HCT116 (cell line): ENCODE measurements at regions not wholly inside any gene's neighbourhood (a gene's known extent, or its start where the extent isn't known, plus 50 kb on each side); places are given as distances from the start of the nearest gene placed in this dataset.
"Not testable (repeated sequence)": the region's sequence is repeated elsewhere in the genome, so short reads cannot be mapped to it uniquely, and the experiment has no call there.

Experiments used
- ATAC-seq: fragments of 200-7000 bp; cut with Tn5 transposase; 2 replicates; pipeline ENCODE4 v1.9.1; 2020; ENCODE audit warnings: mild to moderate bottlenecking, moderate library complexity
- BruUV-seq: library from RNA; stranded (reverse); fragments of 400-500 nt; replicated peaks from 2 replicates; lab custom pipeline; 2021; lab: Mats Ljungman, UMichigan
- CTCF ChIA-PET: fragments of 300-600 bp; sonication (Branson Sonifier 250); formaldehyde crosslinking; loops from one replicate; lab custom pipeline; 2021; ENCODE audit warnings: antibody characterized with exemption; lab: Charles Lee
- POLR2A ChIA-PET: fragments of 300-600, 350-600 bp; sonication (Branson Sonifier 250); formaldehyde crosslinking; loops from one replicate; lab custom pipeline; 2021; ENCODE audit warnings: antibody characterized with exemption; lab: Charles Lee
- RAD21 ChIA-PET, 2 experiments: fragments of 300-600 bp; sonication (Branson Sonifier 250); formaldehyde crosslinking; loops; one replicate each; lab custom pipeline; 2023; ENCODE audit warnings: low total read pairs in 2 of 2; ENCODE audit not compliant: uncharacterized antibody in 2 of 2, unreplicated experiment in 2 of 2, low non-redundant PET in 1 of 2; lab: Charles Lee
- DNase-seq: peaks from one replicate; pipeline ENCODE4 v3.0.0-alpha.2; 2010; ENCODE audit warnings: low read depth, low spot score
- H2AFZ ChIP-seq: fragments of 200-600 bp; shearing (Covaris generic), sonication (generic); 2 replicates; pipeline ENCODE4 v1.6.1; 2017; ENCODE audit warnings: low read depth, mixed run types, mixed read lengths, antibody characterized with exemption, low read length; ENCODE audit not compliant: poor library complexity, severe bottlenecking
- H3K27ac ChIP-seq: 2 replicates; pipeline ENCODE4 v1.5.1; 2012; ENCODE audit warnings: low read depth, low read length
- H3K27me3 ChIP-seq: fragments of 200-600 bp; sonication (generic); 2 replicates; pipeline ENCODE4 v1.6.1; 2016; ENCODE audit warnings: mixed run types, low read length, mixed read lengths; ENCODE audit not compliant: insufficient read depth
- H3K36me3 ChIP-seq, 2 experiments: fragments of 200-500 bp in 1 of 2; fragments of 200-600 bp in 1 of 2; sonication (Bioruptor generic) in 1 of 2; sonication (generic) in 1 of 2; 2 replicates each; pipeline versions ENCODE4 v1.5.1 to v1.6.1; 2014 to 2016; ENCODE audit warnings: low read length in 2 of 2, inconsistent platforms in 1 of 2, mixed read lengths in 1 of 2, mixed run types in 1 of 2; ENCODE audit not compliant: insufficient read depth in 2 of 2, control insufficient read depth in 1 of 2
- H3K4me1 ChIP-seq, 2 experiments: fragments of 200-600 bp in 1 of 2; sonication (generic) in 1 of 2; 2 replicates each; pipeline versions ENCODE4 v1.5.1 to v1.6.1; 2012 to 2017; ENCODE audit warnings: low read length in 2 of 2, inconsistent platforms in 1 of 2, mild to moderate bottlenecking in 1 of 2, mixed read lengths in 1 of 2, mixed run types in 1 of 2, moderate library complexity in 1 of 2; ENCODE audit not compliant: insufficient read depth in 2 of 2, control insufficient read depth in 1 of 2
- H3K4me2 ChIP-seq: fragments of 200-600 bp; sonication (generic); 2 replicates; pipeline ENCODE4 v1.6.1; 2017; ENCODE audit warnings: mixed run types, low read length, mixed read lengths
- H3K4me3 ChIP-seq, 2 experiments: fragments of 200-600 bp in 1 of 2; sonication (generic) in 1 of 2; replicated peaks in 1 of 2; 2 replicates each; pipeline ENCODE4 v1.5.1; 2011 to 2016; ENCODE audit warnings: low read length in 2 of 2, control low read depth in 1 of 2, low read depth in 1 of 2, mild to moderate bottlenecking in 1 of 2, mixed read lengths in 1 of 2, mixed run types in 1 of 2
- H3K79me2 ChIP-seq: fragments of 200-600 bp; sonication (generic); 2 replicates; pipeline ENCODE4 v1.6.1; 2017; ENCODE audit warnings: mild to moderate bottlenecking, mixed run types, low read length, moderate library complexity, mixed read lengths; ENCODE audit not compliant: insufficient read depth
- H3K9ac ChIP-seq: fragments of 200-600 bp; sonication (generic); 2 replicates; pipeline ENCODE4 v1.6.1; 2016; ENCODE audit warnings: low read length, mixed read lengths
- H3K9me2 ChIP-seq: fragments of 200-600 bp; sonication (generic), shearing (Covaris generic); 2 replicates; pipeline ENCODE4 v1.6.1; 2017; ENCODE audit warnings: mixed run types, mild to moderate bottlenecking, moderate library complexity; ENCODE audit not compliant: insufficient read depth
- H3K9me3 ChIP-seq, 2 experiments: fragments of 200-500 bp in 1 of 2; fragments of 200-600 bp in 1 of 2; sonication (Bioruptor generic) in 1 of 2; sonication (generic) in 1 of 2; 2 replicates each; pipeline ENCODE4 v1.6.1; 2014 to 2017; ENCODE audit warnings: low read length in 2 of 2, mixed read lengths in 2 of 2, inconsistent platforms in 1 of 2, low read depth in 1 of 2, mild to moderate bottlenecking in 1 of 2, mixed run types in 1 of 2, moderate library complexity in 1 of 2; ENCODE audit not compliant: control insufficient read depth in 1 of 2, insufficient read depth in 1 of 2
- H4K20me1 ChIP-seq: fragments of 200-600 bp; sonication (generic), shearing (Covaris generic); 2 replicates; pipeline ENCODE4 v1.6.1; 2017; ENCODE audit warnings: mixed run types, mild to moderate bottlenecking, moderate library complexity; ENCODE audit not compliant: insufficient read depth
- CTCF ChIP-seq, 3 experiments: fragments of 200-600 bp in 1 of 3; sonication (generic) in 1 of 3; IDR thresholded peaks in 2 of 3; conservative IDR thresholded peaks in 1 of 3; 2 replicates each; pipeline ENCODE4 v1.5.1; 2012 to 2017; ENCODE audit warnings: low read depth in 2 of 3, low read length in 2 of 3, antibody characterized with exemption in 1 of 3, borderline replicate concordance in 1 of 3, control low read depth in 1 of 3, mild to moderate bottlenecking in 1 of 3, mixed read lengths in 1 of 3, mixed run types in 1 of 3, moderate library complexity in 1 of 3; ENCODE audit not compliant: insufficient read depth in 1 of 3
- FOSL1 ChIP-seq: IDR thresholded peaks from 2 replicates; pipeline ENCODE4 v1.6.1; 2012; ENCODE audit warnings: low read depth
- POLR2A ChIP-seq: IDR thresholded peaks from 2 replicates; pipeline ENCODE4 v1.7.0; 2011; ENCODE audit warnings: borderline replicate concordance; ENCODE audit not compliant: insufficient read depth, insufficient read length; ENCODE audit errors: extremely low read depth
- RAD21 ChIP-seq: IDR thresholded peaks from 2 replicates; pipeline ENCODE4 v1.6.1; 2012; ENCODE audit warnings: low read depth, mild to moderate bottlenecking
- SRF ChIP-seq: IDR thresholded peaks from 2 replicates; pipeline ENCODE4 v1.6.1; 2012; ENCODE audit warnings: low read depth
- TCF7L2 ChIP-seq: IDR thresholded peaks from 2 replicates; pipeline ENCODE4 v1.7.0; 2011; ENCODE audit warnings: borderline replicate concordance, inconsistent platforms; ENCODE audit not compliant: insufficient read depth, insufficient read length; ENCODE audit errors: extremely low read depth
- YY1 ChIP-seq: IDR thresholded peaks from 2 replicates; pipeline ENCODE4 v1.6.1; 2011; ENCODE audit warnings: low read length, low read depth, moderate library complexity, mild to moderate bottlenecking; ENCODE audit not compliant: insufficient replicate concordance; ENCODE audit errors: extremely low read depth
- intact Hi-C: fragments of 100-400 bp; cut with micrococcal nuclease; formaldehyde crosslinking; loops from 2 replicates; pipeline ENCODE4 v1.10.0; 2022
- TF ChIP-seq, protein P1 (sequence below): IDR thresholded peaks from 2 replicates; pipeline ENCODE4 v1.6.1; 2012

GRCh38 chr2:83967854-83968253 is 491.2 kb downstream of the SUCLG1 start:
- ChIA-PET CTCF (no interaction called here), POLR2A (no interaction called here), RAD21 (no interaction called here)
- no peak overlapping the region for H3K9ac ChIP-seq
- ATAC-seq (peak; percentile 63; the same call in 1 of the 2 replicates), DNase-seq (peak; percentile 15)
- no peak overlapping the region for H3K4me3 ChIP-seq
- H3K4me2 ChIP-seq: no peak overlapping the region
- no peaks in the 10 kb centered on the region for H3K9me2 ChIP-seq
- no peaks in the 10 kb centered on the region for H3K79me2 ChIP-seq
- H3K27me3 ChIP-seq: no peaks in the 10 kb centered on the region
- no peaks in the 10 kb centered on the region for H4K20me1 ChIP-seq
- TF ChIP-seq RAD21 (peak; percentile 32), FOSL1 (no peak), SRF (0 out of 2 replicates have a peak, but pooled peaks have one; percentile 53), CTCF (IDR thresholded peaks at IDR 0.05 in 2 of 3, conservative IDR thresholded peaks at IDR 0.05 in 1 of 3; ENCODE audit: borderline replicate concordance in 1 of 3, insufficient read depth in 1 of 3, low read depth in 2 of 3, low read length in 2 of 3) (peak; percentile 4 to 53 (median 52); a peak in 3 of 6 replicates), POLR2A (no peak), TCF7L2 (peak; percentile 10), YY1 (no peak)
- TF ChIP-seq, protein P1, sequence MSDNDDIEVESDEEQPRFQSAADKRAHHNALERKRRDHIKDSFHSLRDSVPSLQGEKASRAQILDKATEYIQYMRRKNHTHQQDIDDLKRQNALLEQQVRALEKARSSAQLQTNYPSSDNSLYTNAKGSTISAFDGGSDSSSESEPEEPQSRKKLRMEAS: no peak
- H2AFZ ChIP-seq: no peak overlapping the region
- intact Hi-C loops: no loop called here
- no peaks in the 10 kb centered on the region for H3K4me1 ChIP-seq
- H3K9me3 ChIP-seq: no peaks in the 10 kb centered on the region
- no peaks in the 10 kb centered on the region for H3K36me3 ChIP-seq
- BruUV-seq: no TSS peak
- no peak overlapping the region for H3K27ac ChIP-seq

- H3K4me3 ChIP-seq, H3K4me2 ChIP-seq, intact Hi-C loops, H3K9me2 ChIP-seq, BruUV-seq, H3K4me1 ChIP-seq, DNase-seq, CTCF ChIA-PET, H3K9me3 ChIP-seq, H3K9ac ChIP-seq, H3K36me3 ChIP-seq, RAD21 ChIA-PET, ATAC-seq, H3K27ac ChIP-seq, H3K27me3 ChIP-seq, H4K20me1 ChIP-seq, H3K79me2 ChIP-seq, POLR2A ChIA-PET, H2AFZ ChIP-seq: not testable (repeated sequence)
Observed at GRCh38 chr2:83966946-83967345, 492.1 kb downstream of the SUCLG1 start.
